GM12891 (cell line): ENCODE measurements at regions not wholly inside any gene's neighbourhood (a gene's known extent, or its start where the extent isn't known, plus 50 kb on each side); places are given as distances from the start of the nearest gene placed in this dataset.

Experiments used
- DNase-seq: peaks from one replicate; pipeline ENCODE4 v3.0.0; 2011; ENCODE audit warnings: low spot score; ENCODE audit not compliant: insufficient read length
- FAIRE-seq: peaks from 2 replicates; lab custom pipeline; 2011; peaks lifted over from hg19 to GRCh38; lab: Jason Lieb, UNC
- PAX5 ChIP-seq: IDR thresholded peaks from 2 replicates; pipeline ENCODE4 v1.6.1; 2011; ENCODE audit warnings: low read length, moderate library complexity, mild to moderate bottlenecking; ENCODE audit not compliant: insufficient read depth, severe bottlenecking
- POLR2A ChIP-seq: IDR thresholded peaks from 2 replicates; pipeline ENCODE4 v1.6.1; 2011; ENCODE audit warnings: low read depth, low read length, control low read depth
- POLR2AphosphoS5 ChIP-seq: IDR thresholded peaks from 2 replicates; pipeline ENCODE4 v1.6.1; 2011; ENCODE audit warnings: low read depth, low read length, control low read depth
- POU2F2 ChIP-seq: IDR thresholded peaks from 2 replicates; pipeline ENCODE4 v1.6.1; 2011; ENCODE audit warnings: low read depth, mild to moderate bottlenecking, control low read depth, low read length, moderate library complexity
- SPI1 ChIP-seq: IDR thresholded peaks from 2 replicates; pipeline ENCODE4 v1.6.1; 2011; ENCODE audit warnings: low read depth, low read length, control low read depth
- TAF1 ChIP-seq: IDR thresholded peaks from 2 replicates; pipeline ENCODE4 v1.6.1; 2011; ENCODE audit warnings: low read depth, low read length, control low read depth

DNA sequence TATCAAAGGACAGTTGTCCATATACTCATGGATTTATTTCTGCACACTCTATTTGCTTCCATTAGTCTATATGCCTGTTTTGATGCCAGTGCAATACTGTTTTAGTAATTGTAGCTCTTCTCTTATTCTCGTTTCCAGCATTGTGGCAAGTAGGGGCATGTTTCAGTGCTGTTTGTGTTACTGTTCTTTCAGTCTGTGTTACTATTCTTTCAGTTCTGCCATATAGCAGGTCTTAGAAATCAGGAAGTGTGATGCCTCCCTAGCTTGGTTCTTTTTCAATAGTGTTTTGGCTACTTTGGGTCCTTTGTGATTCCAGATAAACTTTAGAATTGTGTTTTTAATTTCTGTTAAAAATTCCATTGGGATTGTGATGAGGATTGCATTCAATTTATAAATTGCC is 180.5 kb upstream of the PTPRD start:
- no peak for DNase-seq
- FAIRE-seq = no peak
- TF ChIP-seq POLR2A (no peak), POLR2AphosphoS5 (no peak), SPI1 (peak; percentile 54), TAF1 (no peak), PAX5 (no peak), POU2F2 (no peak)

DNA sequence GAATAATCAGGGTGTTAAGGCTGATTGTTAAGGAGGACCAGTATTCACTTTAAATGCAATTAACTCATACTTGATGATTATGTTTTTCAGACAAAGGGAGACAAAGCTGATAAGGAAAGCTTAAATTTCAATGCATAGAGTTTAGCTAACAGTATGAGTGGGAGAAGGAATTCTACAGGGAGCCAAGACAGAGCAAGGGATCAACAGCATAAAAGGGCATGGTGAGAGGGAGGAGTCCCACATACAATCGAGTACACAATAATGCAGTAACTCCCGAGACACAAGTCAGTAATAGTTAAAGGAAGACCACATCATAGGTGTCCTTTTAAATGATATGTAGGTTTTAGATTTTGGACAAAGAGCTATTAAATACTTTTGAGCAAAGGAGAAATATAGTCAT is 191.7 kb upstream of the PTPRD start:
- DNase-seq (no peak), FAIRE-seq (no peak)
- TF ChIP-seq PAX5 (no peak), POU2F2 (no peak), SPI1 (no peak), POLR2AphosphoS5 (no peak), POLR2A (no peak), TAF1 (no peak)

DNA sequence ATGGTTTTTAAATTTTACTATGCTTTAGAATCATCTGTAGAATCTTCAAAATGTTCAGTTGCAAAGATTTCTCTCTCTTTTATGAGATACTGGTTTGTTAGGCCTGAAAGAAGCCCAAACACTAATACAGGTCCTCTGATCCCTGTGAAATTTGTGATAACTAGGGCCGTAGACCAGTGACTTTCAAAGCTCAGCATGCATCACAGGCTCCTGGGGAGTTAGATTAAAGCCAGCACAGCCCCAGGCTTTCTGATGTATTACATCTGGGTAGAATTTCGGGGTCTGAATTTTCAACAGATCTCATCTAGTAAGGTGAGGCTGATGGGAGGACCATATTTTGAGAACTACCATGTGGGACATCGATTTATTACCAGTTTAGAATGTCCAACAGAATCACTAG is 194.1 kb upstream of the PTPRD start:
- no peak for TF ChIP-seq POU2F2
- no peak for TF ChIP-seq TAF1
- no peak for TF ChIP-seq POLR2A
- TF ChIP-seq POLR2AphosphoS5 = no peak
- no peak for TF ChIP-seq PAX5
- no peak for TF ChIP-seq SPI1
- DNase-seq = no peak
- FAIRE-seq = no peak

DNA sequence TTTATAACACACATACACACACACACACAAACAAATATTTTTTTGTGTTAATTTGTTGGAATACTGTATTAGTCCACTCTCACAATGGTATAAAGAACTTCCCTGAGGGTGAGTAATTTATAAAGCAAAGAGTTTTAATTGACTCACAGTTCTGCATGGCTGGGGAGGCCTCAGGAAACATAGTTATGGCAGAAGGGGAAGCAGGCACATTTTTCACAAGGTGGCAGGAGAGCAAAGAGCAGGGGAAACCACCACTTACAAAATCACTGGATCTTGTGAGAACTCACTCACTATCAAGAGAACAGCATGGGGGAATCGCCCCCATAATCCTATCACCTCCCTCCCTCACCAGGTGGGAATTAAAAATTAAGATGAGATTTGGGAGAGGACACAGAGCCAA is 205.4 kb upstream of the PTPRD start:
- FAIRE-seq = no peak
- no peak for TF ChIP-seq POLR2A
- no peak for DNase-seq

DNA sequence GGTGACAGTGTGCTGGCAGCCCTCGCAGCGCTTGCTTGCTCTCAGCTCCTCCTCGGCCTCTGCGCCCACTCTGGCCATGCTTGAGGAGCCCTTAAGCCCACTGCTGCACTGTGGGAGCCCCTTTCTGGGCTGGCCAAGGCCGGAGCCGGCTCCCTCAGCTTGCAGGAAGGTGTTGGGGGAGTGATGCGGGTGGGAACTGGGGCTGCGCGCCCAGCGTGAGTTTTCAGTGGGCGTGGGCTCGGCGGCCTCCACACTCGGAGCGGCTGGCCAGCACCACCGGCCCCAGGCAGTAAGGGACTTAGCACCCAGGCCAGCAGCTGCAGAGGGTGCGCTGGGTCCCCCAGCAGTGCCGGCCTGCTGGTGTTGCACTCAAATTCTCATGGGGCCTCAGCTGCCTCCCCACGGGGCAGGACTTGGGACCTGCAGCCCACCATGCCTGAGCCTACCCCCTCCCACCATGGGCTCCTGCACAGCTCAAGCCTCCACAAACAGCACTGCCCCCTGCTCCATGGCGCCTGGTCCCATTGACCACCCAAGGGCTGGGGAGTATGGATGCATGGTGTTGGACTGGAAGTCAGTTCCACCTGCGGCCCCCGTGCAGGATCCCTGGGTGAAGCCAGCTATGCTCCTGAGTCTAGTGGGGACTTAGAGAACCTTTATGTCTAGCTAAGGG is 223.1 kb upstream of the PTPRD start:
- DNase-seq (no peak), FAIRE-seq (no peak)

DNA sequence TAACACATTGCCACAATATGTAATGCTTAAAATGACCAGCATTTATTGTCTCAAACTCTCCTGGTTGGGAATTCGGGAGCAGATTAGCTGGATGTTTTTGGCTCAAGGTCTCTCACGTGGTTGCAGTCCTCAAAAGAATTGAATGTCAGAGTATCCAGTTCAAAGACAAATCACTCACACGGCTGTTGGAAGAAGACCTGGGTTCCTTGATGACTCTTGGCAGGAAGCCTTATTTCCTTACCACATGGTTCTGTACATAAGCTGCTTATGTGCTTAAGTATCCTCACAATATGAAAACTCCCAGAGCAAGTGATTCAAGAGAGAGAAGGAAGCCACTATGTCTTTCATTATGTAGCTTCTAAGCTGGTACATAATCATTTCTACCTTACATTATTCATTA is 230.3 kb upstream of the PTPRD start:
- TF ChIP-seq SPI1 = no peak
- no peak for TF ChIP-seq POLR2A
- no peak for TF ChIP-seq POU2F2
- no peak for TF ChIP-seq POLR2AphosphoS5
- no peak for TF ChIP-seq TAF1
- TF ChIP-seq PAX5 = no peak
- DNase-seq (no peak), FAIRE-seq (no peak)

More for the DNA sequence above, 223.1 kb upstream of the PTPRD start:
- TF ChIP-seq POU2F2 = no peak
- TF ChIP-seq POLR2AphosphoS5 = no peak
- no peak for TF ChIP-seq PAX5
- no peak for TF ChIP-seq TAF1
- TF ChIP-seq POLR2A = no peak
- no peak for TF ChIP-seq SPI1

DNA sequence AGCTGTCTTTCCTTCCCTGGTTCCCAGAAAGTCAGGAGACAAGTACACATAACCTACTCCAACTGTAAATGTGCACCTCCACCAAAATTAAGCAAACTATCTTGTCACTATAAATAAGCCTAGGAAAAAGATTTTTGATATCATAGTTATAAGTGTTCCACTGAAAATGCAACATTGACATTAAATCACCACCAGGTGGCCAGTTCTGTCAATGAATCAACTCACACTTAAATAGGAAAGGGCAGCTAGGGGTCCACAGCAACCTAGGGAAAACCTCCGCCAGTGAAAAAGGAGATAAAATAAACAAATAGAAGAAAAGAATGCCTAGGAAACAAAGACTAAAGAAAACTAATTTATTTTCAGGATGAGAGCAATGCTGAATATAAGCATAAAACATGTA is 243.0 kb upstream of the PTPRD start:
- no peak for DNase-seq
- no peak for TF ChIP-seq SPI1
- TF ChIP-seq PAX5 = no peak
- no peak for TF ChIP-seq TAF1
- no peak for TF ChIP-seq POLR2A
- no peak for TF ChIP-seq POU2F2
- TF ChIP-seq POLR2AphosphoS5 = no peak
- no peak for FAIRE-seq

DNA sequence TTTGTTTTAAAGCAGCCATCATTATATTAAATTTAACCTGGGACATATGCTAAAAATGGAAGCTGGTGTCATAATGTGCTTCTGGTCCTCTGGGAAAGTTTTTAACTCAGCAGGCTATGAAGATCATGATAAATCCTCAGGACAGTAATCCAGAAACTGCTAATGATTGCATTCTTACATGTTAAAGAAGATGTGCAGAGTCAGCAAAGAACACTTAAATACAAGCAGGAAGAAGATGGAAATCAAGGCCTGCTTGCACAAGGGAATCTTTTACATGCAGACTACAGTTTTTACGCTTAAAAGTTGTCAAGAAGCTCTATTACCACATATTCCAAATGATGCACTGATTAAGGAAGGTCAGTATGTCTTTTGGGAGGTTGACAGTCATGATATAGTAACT is 246.0 kb upstream of the PTPRD start:
- no peak for DNase-seq
- TF ChIP-seq PAX5 = no peak
- TF ChIP-seq POU2F2 = no peak
- no peak for TF ChIP-seq POLR2AphosphoS5
- no peak for TF ChIP-seq SPI1
- no peak for TF ChIP-seq TAF1
- TF ChIP-seq POLR2A = no peak
- FAIRE-seq = no peak

DNA sequence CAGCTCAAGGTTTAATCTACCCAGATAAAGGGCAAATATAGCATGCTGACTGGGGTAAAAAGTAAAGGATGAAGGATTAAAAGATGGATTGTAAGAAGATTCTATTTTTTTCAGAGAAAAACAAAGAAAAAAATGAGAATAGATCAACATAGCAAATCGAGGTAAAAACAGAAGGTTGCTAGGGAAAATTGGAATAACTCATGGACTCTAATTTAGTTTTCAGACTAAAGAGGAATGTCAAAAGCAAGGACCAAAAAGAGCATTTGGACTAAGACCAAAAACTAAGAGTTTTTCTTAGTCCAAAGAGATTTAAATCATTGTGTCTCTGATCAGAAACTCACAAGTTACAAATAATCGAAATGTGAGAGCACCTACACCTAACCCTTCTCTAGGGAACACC is 250.7 kb upstream of the PTPRD start:
- DNase-seq (no peak), FAIRE-seq (no peak)
- TF ChIP-seq SPI1 (no peak), POU2F2 (no peak), POLR2A (no peak), PAX5 (no peak), POLR2AphosphoS5 (no peak)

DNA sequence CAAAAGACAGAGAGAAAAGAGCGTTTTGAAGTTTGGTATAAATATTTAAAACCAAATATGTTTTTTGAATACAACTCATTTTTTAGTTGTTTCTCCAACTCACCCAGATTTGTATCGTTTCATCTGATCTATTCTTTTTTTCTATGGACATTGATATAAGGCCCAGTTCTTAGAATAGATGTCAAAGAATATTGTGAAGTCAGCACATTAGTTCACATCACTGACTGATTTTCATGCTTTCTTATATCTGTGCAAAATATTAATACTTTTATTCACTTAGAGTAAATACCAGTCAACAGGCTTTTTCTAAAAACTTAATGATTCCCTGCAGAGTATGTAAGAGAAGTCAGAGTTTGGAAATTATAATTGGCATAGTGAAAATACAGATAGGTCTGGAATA is 254.4 kb upstream of the PTPRD start:
- DNase-seq (no peak), FAIRE-seq (no peak)
- TF ChIP-seq PAX5 = no peak
- no peak for TF ChIP-seq TAF1
- TF ChIP-seq SPI1 = no peak
- no peak for TF ChIP-seq POU2F2
- no peak for TF ChIP-seq POLR2AphosphoS5
- no peak for TF ChIP-seq POLR2A
